NCI-H446 (cell line): ENCODE measurements at regions not wholly inside any gene's neighbourhood (a gene's known extent, or its start where the extent isn't known, plus 50 kb on each side); places are given as distances from the start of the nearest gene placed in this dataset.
"Not testable (repeated sequence)": the region's sequence is repeated elsewhere in the genome, so short reads cannot be mapped to it uniquely, and the experiment has no call there.

Experiments
- DNase-seq, 2 experiments: peaks; one replicate each; lab custom pipeline; 2025; lab: John Stamatoyannopoulos, UW

DNA sequence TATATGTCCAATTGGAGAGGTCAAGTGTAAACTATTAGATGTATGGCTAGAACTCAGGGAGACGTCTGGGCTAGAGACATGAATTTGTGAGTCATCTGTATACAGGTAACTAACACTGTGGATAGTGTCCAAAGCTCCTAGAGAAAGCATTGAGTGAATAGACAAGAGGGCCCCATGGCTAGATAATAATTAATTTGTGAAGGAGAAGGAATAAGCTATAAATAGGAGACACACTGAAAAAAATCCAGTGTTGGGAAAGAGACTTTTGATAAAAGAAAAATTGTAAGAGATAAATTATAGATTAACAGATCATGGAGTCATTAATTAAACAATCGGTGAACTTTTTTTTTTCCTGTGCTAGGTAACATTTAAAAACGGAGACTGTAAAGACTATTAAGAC is 326.6 kb upstream of the PRICKLE1 start:
- DNase-seq = no peak

DNA sequence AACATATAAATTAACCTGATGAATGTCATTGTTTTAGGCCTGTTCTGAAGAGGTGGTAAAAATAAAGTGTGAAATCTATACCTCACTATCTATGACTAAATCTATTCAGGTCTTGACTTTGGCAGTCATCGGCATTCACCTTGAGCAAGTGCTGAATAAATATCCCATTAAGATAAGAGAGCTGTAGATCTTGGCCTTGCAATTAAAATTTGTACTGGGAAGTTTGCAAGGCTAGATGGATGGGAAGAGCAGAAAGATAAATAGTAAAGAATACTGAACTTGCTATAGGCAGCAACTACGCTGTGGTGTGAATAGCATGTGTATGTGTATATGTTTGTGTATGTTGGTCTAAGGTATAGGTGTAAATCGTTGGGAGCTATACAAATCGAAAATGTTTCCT is 325.9 kb upstream of the PRICKLE1 start:
- no peak for DNase-seq

- DNase-seq = no peak
Observed at GRCh38 chr12:42912367-42912766, 322.8 kb upstream of the PRICKLE1 start.

DNA sequence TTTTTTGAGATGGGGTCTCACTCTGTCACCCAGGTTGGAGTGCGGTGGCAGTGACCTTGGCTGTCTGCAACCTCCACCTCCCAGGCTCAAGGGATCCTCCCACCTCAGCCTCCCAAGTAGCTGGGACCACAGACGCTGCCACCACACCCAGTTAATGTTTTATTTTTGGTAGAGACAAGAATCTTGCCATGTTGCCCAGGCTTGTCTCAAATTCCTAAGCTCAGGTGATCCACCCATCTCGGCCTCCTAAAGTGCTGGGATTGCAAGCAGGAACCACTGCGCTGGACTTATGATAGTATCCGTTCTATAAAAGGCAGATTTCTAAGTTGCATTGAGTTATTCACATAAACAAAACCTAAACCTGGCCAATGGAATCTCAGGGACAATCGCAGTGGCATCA is 321.1 kb upstream of the PRICKLE1 start:
- no peak for DNase-seq

- no peak for DNase-seq
Observed at GRCh38 chr12:42908712-42909111, 319.2 kb upstream of the PRICKLE1 start.

DNA sequence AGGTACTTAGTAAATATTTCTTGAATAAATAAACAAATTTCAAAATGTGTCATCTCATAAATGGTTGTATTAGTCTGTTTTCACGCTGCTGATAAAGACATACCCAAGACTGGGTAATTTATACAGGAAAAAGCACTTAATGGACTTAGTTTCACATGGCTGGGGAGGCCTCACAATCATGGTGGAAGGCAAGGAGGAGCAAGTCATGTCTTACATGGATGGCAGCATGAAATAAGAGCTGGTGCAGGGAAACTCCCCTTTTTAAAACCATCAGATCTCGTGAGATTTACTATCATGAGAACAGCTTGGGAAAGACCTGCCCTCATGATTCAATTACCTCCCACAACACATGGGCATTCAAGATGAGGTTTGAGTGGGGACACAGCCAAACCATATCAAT is 317.3 kb upstream of the PRICKLE1 start:
- not testable (repeated sequence) for DNase-seq

GRCh38 chr12:42905419-42905705 is 315.8 kb upstream of the PRICKLE1 start:
- DNase-seq = no peak

DNA sequence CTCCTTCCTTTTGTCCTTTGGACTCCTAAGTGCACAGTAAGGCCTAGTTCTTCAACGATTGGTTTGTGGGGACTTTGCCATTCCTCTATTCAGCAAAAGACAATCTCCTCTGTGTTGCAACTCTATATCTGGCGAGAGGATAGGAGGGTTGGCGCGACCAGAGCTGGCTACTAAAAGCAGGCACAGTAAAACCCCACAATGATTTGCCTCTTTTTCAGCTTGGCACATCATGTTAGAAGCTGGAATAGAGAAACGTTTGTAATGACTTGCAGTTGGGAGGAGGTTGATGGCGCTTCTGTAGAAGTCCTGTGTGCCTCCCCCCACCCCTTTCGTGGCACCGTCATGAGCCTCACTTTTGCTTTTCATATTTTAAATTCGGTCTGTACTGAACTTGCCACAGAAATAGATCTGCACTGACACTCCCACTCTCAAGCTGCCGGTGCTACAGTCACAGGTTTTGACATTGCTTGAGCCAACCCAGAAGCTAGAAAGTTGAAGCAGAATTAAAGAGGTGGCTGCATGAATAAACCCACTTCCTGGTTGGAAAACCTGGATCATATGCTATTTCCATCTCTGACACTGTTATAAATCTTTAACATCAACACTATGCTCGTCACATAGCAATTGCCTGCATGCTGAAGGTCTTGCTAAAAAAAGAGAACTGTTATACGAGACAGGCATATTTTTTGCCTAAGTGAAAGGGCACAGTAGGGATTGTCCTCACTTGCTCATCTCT is 315.3 kb upstream of the PRICKLE1 start:
- no peak for DNase-seq

GRCh38 chr12:42903736-42904135 is 314.2 kb upstream of the PRICKLE1 start:
- no peak for DNase-seq

- no peak for DNase-seq
Observed at GRCh38 chr12:42902001-42902400, 312.5 kb upstream of the PRICKLE1 start.

GRCh38 chr12:42893803-42894202 is 304.3 kb upstream of the PRICKLE1 start:
- no peak for DNase-seq

- no peak for DNase-seq
Observed at GRCh38 chr12:42892702-42893551, 303.4 kb upstream of the PRICKLE1 start.

DNA sequence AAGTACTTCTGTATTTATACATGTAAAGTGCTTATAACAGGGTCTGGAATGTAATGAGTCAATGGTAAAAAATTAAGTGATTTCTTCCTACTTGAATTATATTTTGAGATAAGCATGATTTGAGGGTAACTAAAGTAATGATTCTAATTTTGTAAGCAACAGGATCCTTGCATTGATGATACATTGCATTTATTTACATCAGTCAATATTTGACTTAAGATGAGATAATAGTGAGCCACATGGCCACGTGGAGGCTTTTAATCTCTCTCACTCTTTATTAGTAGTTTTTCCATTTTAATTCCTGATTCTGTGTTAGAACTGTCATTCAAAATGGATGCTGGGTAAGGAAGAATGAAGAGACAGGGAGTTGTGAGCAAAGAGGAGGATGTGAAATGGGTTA is 298.1 kb upstream of the PRICKLE1 start:
- DNase-seq = no peak

GRCh38 chr12:42886160-42886559 is 296.6 kb upstream of the PRICKLE1 start:
- DNase-seq = no peak

GRCh38 chr12:42885677-42886076 is 296.1 kb upstream of the PRICKLE1 start:
- no peak for DNase-seq

- DNase-seq = no peak
Observed at GRCh38 chr12:42884116-42884515, 294.6 kb upstream of the PRICKLE1 start.

- no peak for DNase-seq
Observed at GRCh38 chr12:42873401-42873800, 283.9 kb upstream of the PRICKLE1 start.

GRCh38 chr12:42871816-42872215 is 282.3 kb upstream of the PRICKLE1 start:
- no peak for DNase-seq

GRCh38 chr12:42868291-42868690 is 278.7 kb upstream of the PRICKLE1 start:
- DNase-seq = no peak

- no peak for DNase-seq
Observed at GRCh38 chr12:42865282-42865681, 275.7 kb upstream of the PRICKLE1 start.

DNA sequence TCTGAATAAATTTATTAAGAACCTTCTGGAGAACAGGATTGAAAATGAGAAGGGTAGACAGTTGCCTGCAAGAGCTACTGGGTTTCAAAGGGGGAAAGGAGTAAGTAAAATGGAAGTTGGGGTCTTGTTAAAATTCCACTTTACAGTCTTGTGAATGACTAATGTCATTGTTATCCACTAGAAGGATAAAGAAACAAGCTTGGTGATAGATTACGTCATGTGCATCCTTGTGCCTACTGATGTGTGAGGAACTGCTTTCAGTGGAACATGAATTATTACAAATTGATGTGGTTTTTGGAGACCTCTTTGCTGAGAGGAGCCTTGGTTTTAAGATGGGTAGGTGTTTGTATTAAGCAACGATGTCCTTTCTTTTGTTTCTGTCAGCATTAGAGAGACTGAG is 272.5 kb upstream of the PRICKLE1 start:
- no peak for DNase-seq

DNA sequence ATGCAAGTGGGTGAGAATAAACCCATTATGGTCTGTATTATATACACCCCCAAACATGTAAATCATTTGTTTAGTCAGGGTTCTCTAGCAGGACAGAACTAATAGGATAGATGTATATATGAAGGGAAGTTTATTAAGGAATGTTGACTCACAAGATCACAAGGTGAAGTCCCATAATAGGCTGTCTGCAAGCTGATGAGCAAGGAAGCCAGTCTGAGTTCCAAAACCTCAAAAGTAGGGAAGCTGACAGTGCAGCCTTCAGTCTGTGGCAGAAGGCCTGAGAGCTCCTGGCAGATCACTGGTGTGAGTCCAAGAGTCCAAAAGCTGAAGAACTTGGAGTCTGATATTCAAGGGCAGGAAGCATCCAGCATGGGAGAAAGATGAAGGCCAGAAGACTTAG is 270.8 kb upstream of the PRICKLE1 start:
- DNase-seq = not testable (repeated sequence)

DNA sequence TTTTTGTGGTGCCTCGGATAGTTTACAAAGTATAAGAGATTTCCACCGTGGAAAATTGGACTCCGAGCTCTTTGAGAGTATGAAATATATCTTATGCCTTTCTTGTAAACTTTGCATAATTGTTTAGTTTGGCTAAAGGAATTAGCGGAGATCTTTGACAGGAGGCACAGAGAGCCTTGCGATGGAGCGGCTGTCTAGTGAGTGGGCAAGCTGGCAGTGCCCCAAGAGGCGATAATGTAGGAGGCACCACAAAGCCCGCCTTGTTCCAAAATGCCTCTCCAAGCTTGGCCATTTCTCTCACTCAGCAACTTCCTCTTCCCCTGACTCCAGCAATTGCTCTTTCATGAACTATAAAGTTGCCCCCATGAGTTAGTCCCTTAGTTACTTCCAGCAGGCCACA is 270.1 kb upstream of the PRICKLE1 start:
- DNase-seq = no peak

GRCh38 chr12:42857106-42857505 is 267.6 kb upstream of the PRICKLE1 start:
- no peak for DNase-seq
